OCI-LY1 (cell line): ENCODE measurements at regions not wholly inside any gene's neighbourhood (a gene's known extent, or its start where the extent isn't known, plus 50 kb on each side); places are given as distances from the start of the nearest gene placed in this dataset.

ENCODE experiments used
- CTCF ChIP-seq: fragments of 200-600 bp; sonication (generic), shearing (Covaris generic); IDR thresholded peaks from 2 replicates; pipeline ENCODE4 v1.5.1; 2017; ENCODE audit warnings: mild to moderate bottlenecking, antibody characterized with exemption, low read length, moderate library complexity, mixed read lengths
- EZH2 ChIP-seq: fragments of 200-600 bp; sonication (generic), shearing (Covaris generic); IDR thresholded peaks from 2 replicates; pipeline ENCODE4 v1.8.0; 2017; ENCODE audit warnings: borderline replicate concordance, mixed run types, mild to moderate bottlenecking, antibody characterized with exemption, low read length, moderate library complexity, mixed read lengths

GRCh38 chr14:80269353-80269925 is 58.1 kb upstream of the DIO2 start:
- TF ChIP-seq CTCF (no peak), EZH2 (no peak)
